ENCODE measurements at regions not wholly inside any gene's neighbourhood (a gene's known extent, or its start where the extent isn't known, plus 50 kb on each side); places are given as distances from the start of the nearest gene placed in this dataset.
"Not testable (repeated sequence)": the region's sequence is repeated elsewhere in the genome, so short reads cannot be mapped to it uniquely, and the experiment has no call there.

- not testable (repeated sequence) for DNase-seq
Measured at GRCh38 chrX:71822314-71822713, 59.2 kb downstream of the CXorf49B start.

- DNase-seq = no peak
Measured at GRCh38 chrX:71823391-71824057, 60.4 kb downstream of the CXorf49B start.

- DNase-seq = no peak
Measured at GRCh38 chrX:71828086-71828485, 64.9 kb downstream of the CXorf49B start.

- not testable (repeated sequence) for DNase-seq
Measured at GRCh38 chrX:71838092-71838491, 72.6 kb upstream of the NHSL2 start.

- DNase-seq = no peak
Measured at GRCh38 chrX:71846429-71846828, 64.2 kb upstream of the NHSL2 start.

GRCh38 chrX:71852182-71852581, 58.5 kb upstream of the NHSL2 start:
- DNase-seq = no peak

GRCh38 chrX:71859637-71860036, 51.0 kb upstream of the NHSL2 start:
- DNase-seq = peak in 10 of 56 donors; percentile 0 to 30 (median 10)
